GM20000 (cell line): ENCODE measurements at regions not wholly inside any gene's neighbourhood (a gene's known extent, or its start where the extent isn't known, plus 50 kb on each side); places are given as distances from the start of the nearest gene placed in this dataset.

Experiments
- DNase-seq: peaks from one replicate; pipeline ENCODE4 v3.0.0; 2012; ENCODE audit warnings: low spot score
- TF ChIP-seq, protein P1 (sequence below): IDR thresholded peaks from 2 replicates; pipeline ENCODE4 v1.5.1; 2012; ENCODE audit warnings: mild to moderate bottlenecking, control low read depth; ENCODE audit errors: extremely low read depth, missing control alignments

DNA sequence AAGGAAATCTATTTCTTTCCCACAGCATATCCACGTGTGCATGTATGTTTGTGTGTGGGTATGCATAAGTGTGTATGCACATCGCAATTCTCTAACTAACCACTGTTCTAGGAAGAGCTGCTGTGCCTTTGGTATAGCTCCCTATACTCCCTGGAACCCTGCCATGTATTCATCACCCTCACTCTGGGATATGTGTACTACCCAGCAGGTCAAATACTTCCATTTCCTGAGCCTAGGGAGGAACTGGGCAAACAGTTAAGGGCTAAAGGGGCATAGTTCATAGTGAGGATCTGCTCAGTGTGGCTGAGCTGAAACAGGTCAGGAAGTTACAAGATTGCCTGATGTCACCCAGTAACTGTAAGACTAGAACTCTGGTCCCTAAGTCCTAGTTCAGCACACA, 260.4 kb downstream of the RPLP1 start:
- no peak for DNase-seq
- TF ChIP-seq, protein P1, sequence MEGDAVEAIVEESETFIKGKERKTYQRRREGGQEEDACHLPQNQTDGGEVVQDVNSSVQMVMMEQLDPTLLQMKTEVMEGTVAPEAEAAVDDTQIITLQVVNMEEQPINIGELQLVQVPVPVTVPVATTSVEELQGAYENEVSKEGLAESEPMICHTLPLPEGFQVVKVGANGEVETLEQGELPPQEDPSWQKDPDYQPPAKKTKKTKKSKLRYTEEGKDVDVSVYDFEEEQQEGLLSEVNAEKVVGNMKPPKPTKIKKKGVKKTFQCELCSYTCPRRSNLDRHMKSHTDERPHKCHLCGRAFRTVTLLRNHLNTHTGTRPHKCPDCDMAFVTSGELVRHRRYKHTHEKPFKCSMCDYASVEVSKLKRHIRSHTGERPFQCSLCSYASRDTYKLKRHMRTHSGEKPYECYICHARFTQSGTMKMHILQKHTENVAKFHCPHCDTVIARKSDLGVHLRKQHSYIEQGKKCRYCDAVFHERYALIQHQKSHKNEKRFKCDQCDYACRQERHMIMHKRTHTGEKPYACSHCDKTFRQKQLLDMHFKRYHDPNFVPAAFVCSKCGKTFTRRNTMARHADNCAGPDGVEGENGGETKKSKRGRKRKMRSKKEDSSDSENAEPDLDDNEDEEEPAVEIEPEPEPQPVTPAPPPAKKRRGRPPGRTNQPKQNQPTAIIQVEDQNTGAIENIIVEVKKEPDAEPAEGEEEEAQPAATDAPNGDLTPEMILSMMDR, result no peak

DNA sequence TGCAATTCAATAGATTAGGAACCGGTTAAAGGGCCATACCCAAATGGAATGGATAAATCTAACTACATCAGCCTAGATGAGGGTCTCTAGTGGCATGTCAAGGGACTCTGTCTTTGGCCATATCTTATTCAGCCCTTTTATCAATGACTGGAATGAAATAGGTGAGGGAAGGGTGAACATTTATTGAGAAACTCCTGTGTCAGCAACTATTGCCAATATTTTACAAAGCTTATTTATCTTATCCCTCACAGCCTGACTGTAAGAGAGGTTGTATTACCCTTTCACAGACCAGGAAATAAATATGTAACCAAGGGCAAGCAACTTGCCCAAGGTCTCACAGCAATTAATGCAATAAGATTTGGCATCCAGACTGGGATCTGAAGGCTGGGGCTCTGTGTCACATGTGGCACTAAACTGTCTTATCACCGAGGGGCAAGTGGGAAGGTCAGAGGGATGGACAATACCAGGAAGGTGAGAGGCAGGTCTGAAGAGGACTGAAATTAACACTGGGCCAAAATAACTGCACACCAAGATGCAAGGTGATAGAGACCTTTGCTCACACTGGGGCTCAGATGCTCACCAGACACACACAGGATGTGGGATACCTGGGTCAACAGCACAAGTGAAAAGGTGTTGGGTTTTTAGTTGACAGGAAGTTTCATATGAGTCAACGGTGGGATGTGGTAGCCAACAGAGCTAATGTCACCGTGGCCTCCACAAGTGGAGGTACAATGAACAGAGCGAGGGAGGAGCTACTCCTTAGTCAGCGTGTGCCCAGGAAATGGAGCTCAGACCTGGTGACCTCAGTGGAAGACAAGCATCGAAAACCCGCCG, 261.3 kb downstream of the RPLP1 start:
- TF ChIP-seq, protein P1, result no peak
- DNase-seq, result peak; percentile 65

DNA sequence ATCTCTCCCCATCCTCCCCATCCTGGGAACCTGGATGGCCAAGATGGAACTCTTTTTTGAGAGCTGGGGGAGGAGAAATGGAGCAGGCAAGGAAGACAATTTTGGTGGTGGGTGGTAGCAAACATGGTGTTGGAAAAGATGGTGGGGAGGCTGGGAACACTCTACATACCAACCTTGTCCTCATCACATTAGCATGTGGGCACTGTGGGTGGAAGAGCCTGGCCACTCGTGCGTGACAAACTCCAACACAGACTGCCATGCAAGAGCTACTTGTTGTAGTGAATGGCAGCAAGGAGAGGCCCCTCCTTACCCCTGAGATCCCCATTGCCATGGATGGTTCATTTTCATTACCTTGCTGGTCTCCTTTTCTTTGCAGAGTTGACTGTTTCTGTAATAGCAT, 262.6 kb downstream of the RPLP1 start:
- TF ChIP-seq, protein P1, result no peak

GRCh38 chr15:69718436-69718835, 265.8 kb downstream of the RPLP1 start:
- no peak for DNase-seq
- TF ChIP-seq, protein P1, result no peak

More for the DNA sequence above, 262.6 kb downstream of the RPLP1 start:
- no peak for DNase-seq

- DNase-seq, result no peak
- TF ChIP-seq, protein P1, result no peak
Measured at GRCh38 chr15:69718916-69719315, 266.3 kb downstream of the RPLP1 start.

- TF ChIP-seq, protein P1, result no peak
Measured at GRCh38 chr15:69719527-69720240, 267.1 kb downstream of the RPLP1 start.

GRCh38 chr15:69720536-69720935, 267.9 kb downstream of the RPLP1 start:
- TF ChIP-seq, protein P1, result no peak
- DNase-seq, result no peak

More at GRCh38 chr15:69719527-69720240, 267.1 kb downstream of the RPLP1 start:
- DNase-seq, result peak; percentile 28
